Germinal center (tissue), 1 donor: ENCODE measurements at regions not wholly inside any gene's neighbourhood (a gene's known extent, or its start where the extent isn't known, plus 50 kb on each side); places are given as distances from the start of the nearest gene placed in this dataset.
"Not testable (repeated sequence)": the region's sequence is repeated elsewhere in the genome, so short reads cannot be mapped to it uniquely, and the experiment has no call there.

Experiments
- DNase-seq: peaks from one replicate; pipeline ENCODE4 v3.0.0; 2012; ENCODE audit warnings: mixed read lengths, low spot score

DNA sequence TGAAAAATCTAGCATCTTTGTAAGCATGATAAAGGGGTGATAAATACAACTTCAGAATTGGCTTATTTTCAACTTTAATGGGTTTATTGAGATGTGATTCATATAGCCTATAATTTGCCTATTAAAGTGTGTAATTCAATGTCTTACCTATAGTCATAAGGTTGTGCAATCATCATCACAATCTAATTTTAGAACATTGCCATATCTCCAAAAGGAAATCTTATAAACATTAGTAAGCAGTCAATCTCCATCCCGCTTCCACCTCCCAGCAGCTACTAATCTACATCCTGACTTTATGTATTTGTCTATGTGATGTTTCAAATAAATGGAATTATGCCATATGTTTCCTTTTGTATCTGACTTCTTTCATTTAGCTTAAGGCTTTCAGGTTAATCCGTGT is 145.2 kb upstream of the KLHL1 start:
- DNase-seq, result no peak

DNA sequence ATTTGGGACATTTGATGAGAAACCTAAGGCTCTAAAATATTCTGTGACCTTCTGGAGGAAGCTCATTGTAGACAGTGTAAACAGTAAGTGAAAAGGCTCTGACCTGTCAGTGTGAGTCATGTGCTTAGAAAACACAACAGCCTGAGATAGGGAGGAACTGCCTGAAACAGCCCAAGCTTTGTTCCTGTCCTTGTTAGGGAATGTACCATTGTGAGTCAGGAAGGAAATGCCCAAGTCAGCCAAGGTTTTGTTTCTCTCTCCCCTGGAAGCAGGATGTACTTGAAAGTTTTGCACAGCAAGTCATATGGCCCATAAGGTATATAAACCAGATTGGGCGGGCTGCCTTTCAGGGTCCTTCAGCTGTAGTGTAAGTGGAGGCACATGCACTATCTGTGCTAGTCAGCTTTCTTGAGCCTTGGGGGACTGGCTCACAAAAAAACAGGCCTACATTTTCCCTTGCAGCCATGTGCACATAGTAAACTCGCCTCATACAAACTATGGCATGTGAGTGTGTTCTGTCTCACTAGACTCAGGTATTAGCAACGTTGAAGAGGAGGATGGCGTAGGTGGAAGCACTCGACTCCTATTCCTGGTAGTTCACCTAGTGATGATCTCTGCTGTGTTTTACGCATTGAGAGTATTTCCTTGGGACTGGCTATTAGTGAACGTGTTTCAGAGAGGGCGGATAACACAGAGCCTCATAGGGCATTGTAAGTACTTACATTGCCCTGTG is 141.2 kb upstream of the KLHL1 start:
- DNase-seq, result no peak

DNA sequence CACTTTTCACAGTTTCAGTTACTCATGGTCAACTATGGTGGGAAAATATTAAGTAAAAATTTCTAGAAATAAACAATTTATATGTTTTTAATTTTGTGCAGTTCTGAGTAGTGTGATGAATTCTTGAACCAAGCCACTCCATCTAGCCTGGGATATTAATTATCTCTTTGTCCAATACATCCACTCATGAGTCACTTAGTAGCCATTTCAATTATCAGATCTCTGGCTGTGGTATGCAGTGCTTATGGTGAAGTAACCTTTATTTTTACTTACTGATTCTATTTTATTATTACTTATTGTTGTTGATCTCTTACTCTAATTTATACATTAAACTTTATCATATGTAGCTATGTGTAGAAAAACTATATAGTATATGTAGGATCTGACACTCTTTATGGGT is 128.9 kb upstream of the KLHL1 start:
- no peak for DNase-seq

- DNase-seq, result no peak
Measured at GRCh38 chr13:70235565-70235964, 127.3 kb upstream of the KLHL1 start.

GRCh38 chr13:70223911-70224310 is 115.7 kb upstream of the KLHL1 start:
- no peak for DNase-seq

- no peak for DNase-seq
Measured at GRCh38 chr13:70222926-70223325, 114.7 kb upstream of the KLHL1 start.

- no peak for DNase-seq
Measured at GRCh38 chr13:70218618-70219017, 110.4 kb upstream of the KLHL1 start.

- DNase-seq, result not testable (repeated sequence)
Measured at GRCh38 chr13:70208968-70209367, 100.7 kb upstream of the KLHL1 start.

- no peak for DNase-seq
Measured at GRCh38 chr13:70206671-70207070, 98.4 kb upstream of the KLHL1 start.

GRCh38 chr13:70203661-70204229 is 95.5 kb upstream of the KLHL1 start:
- no peak for DNase-seq

- no peak for DNase-seq
Measured at GRCh38 chr13:70191034-70191433, 82.8 kb upstream of the KLHL1 start.

GRCh38 chr13:70189981-70190380 is 81.7 kb upstream of the KLHL1 start:
- no peak for DNase-seq

GRCh38 chr13:70188567-70188966 is 80.3 kb upstream of the KLHL1 start:
- DNase-seq, result no peak

DNA sequence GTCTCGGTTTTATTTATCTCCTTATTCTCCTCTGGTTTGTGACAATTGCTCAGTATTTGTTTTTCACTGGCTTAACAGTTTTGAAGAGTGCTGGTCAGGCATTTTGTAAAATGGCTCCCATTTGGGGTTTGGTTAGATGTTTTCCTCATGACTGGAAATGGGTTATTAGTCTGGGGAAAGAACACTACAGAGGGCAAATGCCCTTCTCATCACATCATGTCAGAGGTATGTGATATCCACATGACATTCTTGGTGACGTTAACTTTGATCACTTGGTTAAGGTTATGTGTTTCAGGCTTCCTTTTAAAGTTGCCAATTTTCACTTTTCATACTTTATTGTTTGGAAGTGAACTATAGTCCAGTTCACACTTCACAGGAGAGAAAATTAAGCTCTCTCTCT is 74.8 kb upstream of the KLHL1 start:
- DNase-seq, result no peak
